GM21423 (cell line): ENCODE measurements at regions not wholly inside any gene's neighbourhood (a gene's known extent, or its start where the extent isn't known, plus 50 kb on each side); places are given as distances from the start of the nearest gene placed in this dataset.
"Not testable (repeated sequence)": the region's sequence is repeated elsewhere in the genome, so short reads cannot be mapped to it uniquely, and the experiment has no call there.

Experiments used
- ATAC-seq: cut with Tn5 transposase; IDR thresholded peaks from one replicate; pipeline ENCODE4 v1.9.1; 2021; ENCODE audit warnings: mild to moderate bottlenecking, moderate library complexity; ENCODE audit not compliant: unreplicated experiment

DNA sequence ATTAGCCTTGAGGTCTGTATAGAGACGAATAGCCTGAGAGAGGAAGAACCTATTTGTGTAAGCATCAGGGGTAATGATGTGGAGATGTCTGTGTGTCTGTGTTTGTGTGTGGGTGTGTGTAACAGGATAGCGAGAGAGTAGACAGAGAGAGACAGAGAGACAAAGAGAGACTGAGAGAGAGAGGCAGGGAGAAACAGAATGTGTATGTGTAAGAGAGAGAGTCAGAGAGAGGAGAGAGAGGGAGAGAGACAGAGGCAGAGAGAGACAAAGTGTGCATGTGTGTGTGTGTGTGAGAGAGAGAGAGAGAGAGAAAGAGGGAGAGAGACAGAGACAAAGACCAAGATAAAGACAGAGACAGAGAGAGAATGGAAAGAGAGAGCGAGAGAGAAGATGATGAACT is 396.1 kb downstream of the PAX1 start:
- ATAC-seq: no peak

- ATAC-seq: no peak
Measured at GRCh38 chr20:22100686-22101085, 395.2 kb downstream of the PAX1 start.

- no peak for ATAC-seq
Measured at GRCh38 chr20:22099348-22099747, 393.9 kb downstream of the PAX1 start.

DNA sequence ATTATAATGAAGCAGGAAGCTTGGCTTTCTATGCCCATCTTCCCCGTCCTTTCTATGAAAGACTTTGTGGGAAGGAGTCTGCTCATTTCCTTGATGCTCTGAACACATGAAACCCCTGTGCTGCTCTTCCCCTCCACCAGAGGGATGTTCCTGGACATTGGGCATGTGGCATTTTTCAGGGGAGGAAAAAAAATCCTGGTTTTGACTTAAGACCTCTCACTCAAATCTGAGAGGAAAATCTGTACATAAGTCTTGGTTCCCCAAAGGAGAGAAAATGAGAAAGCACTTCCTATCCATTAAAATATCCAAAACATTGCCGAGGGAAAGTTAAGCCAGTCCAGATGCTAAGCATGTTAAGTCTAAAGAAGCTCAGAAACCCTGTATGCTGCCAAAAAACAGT is 393.0 kb downstream of the PAX1 start:
- ATAC-seq: no peak

DNA sequence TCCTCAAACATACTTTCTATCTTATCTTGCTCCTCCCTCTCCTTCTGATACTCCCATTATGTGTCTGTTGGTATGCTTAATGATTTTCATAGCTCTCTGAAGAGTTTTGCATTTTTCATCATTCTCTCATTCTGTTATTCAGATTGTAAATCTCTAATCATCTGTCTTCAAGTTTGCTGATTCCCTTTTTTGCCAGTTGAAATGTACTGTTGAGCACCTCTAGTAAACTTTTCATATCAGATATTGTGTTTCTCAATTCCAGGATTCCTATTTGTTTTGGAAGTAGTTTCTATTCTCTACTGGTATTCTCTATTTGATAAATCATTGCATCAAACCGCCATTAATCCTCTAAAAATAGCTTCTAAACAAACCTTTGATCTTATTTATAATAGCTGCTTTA is 387.7 kb downstream of the PAX1 start:
- ATAC-seq: no peak

- no peak for ATAC-seq
Measured at GRCh38 chr20:22088882-22089281, 383.4 kb downstream of the PAX1 start.

- ATAC-seq: no peak
Measured at GRCh38 chr20:22080985-22081384, 375.5 kb downstream of the PAX1 start.

GRCh38 chr20:22074635-22075034 is 369.2 kb downstream of the PAX1 start:
- ATAC-seq: no peak

- no peak for ATAC-seq
Measured at GRCh38 chr20:22071841-22072240, 366.4 kb downstream of the PAX1 start.

GRCh38 chr20:22070610-22071058 is 365.2 kb downstream of the PAX1 start:
- ATAC-seq: no peak

DNA sequence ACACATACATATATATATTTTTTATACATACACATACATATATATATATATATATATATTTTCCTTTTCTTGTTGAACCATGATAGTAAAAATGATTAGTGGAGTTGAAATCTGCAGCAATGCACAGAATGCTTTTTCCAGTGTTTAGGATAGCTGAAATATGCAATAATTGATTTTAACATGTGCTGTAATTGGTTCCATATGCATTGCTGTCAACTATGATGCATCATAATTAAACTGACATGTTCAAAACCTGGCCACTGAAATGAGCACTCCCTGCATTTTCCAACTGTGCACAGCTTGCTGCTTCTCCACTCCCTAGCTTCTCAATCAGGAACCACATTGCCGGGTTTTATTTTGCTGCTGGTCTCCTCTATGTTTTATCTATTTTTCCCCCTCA is 358.3 kb downstream of the PAX1 start:
- ATAC-seq: no peak

DNA sequence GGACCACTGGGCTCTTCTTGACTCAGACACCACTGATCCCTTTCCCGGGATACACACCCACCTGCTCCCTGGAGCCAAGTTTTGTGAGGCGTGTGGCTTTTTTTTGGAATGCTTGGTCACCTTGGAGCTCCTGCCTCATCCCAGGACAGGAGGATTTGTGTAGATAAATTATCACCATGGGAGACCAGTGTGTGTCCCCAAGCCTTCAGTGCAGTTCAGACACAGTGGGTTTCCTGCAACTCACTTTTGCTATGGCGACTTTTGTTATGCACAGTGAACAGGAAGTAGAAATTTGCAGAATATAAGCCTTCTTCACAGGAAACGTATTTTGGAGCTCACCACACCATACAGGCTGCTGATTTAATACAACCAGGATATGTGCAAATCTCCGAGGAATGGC is 357.4 kb downstream of the PAX1 start:
- no peak for ATAC-seq

- no peak for ATAC-seq
Measured at GRCh38 chr20:22060610-22061009, 355.1 kb downstream of the PAX1 start.

DNA sequence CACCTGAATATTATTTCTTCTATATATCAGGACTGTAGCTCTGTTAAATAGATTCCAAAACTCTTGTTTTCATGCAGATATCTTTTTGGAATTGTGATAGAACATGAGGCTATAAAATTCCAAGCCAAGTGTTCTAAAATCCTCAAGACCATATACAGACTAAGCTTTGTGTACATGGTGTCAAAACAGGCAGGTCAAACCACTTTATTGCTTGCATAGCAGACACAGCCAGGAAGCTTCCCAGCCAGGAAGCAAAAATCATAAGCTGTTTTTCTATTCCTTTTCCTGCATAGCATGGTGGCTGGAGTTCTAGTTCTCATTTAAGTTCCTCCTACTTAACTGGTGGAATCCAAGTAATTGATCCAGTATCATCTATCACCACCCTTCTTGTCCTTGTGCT is 353.3 kb downstream of the PAX1 start:
- no peak for ATAC-seq

DNA sequence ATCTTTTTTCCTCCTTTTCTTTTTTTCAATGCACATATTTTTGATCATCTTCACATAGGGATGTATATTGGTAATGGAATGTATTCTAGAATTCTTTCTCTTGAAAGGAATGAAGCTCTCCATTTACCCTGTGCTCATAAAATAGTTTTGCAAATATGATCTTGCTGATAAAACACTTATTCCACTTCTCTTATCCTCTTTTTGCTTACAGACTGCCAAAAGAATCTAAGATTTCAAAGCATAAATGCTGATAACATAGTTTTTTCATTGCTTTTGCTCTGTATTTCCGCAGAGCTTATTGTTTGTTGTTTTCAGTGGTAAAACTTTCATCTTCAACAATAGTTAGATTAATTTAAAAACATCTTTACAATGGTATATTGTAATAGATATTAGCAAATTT is 350.5 kb downstream of the PAX1 start:
- ATAC-seq: no peak

GRCh38 chr20:22052025-22052650 is 346.7 kb downstream of the PAX1 start:
- ATAC-seq: no peak

- ATAC-seq: not testable (repeated sequence)
Measured at GRCh38 chr20:22045956-22046507, 340.6 kb downstream of the PAX1 start.

DNA sequence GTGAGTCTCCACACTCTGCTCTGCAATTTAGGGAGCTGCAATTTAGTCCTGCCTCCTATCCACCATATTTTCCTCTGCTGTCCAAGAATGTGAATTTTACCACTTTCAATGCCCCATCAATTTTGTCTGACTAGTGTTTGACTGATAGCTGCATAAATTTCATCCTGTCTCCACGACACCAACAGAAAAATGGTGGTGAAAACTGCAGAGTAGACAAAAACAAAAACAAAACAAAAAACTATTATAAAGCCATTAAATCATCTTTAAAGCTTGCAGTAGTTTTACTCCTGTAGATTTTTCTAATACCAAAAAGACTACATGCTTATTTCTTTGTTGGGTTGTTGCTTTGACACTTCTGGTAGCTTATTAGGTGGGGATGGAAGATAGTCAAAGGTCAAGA is 322.0 kb downstream of the PAX1 start:
- ATAC-seq: no peak

DNA sequence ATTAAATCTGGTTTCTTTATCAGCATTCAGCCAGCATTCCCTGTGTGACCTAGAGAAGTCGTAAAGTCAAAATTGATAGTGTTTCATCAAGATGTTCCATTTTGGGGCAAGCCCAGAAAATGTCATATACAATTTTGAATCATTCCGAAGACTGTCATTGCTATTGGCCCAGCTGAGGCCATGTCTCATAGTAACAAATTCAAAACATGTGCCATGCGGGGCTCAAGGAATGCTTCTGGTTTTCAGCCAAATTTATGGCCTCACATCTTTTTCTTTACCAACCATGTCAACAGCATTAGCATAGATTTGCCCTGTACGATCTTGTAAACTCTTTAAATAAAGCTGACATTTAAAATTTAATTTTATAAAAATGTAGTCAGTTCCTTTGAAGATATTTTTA is 314.7 kb downstream of the PAX1 start:
- ATAC-seq: no peak

- no peak for ATAC-seq
Measured at GRCh38 chr20:22008456-22008855, 303.0 kb downstream of the PAX1 start.

GRCh38 chr20:22006306-22006705 is 300.8 kb downstream of the PAX1 start:
- ATAC-seq: no peak

DNA sequence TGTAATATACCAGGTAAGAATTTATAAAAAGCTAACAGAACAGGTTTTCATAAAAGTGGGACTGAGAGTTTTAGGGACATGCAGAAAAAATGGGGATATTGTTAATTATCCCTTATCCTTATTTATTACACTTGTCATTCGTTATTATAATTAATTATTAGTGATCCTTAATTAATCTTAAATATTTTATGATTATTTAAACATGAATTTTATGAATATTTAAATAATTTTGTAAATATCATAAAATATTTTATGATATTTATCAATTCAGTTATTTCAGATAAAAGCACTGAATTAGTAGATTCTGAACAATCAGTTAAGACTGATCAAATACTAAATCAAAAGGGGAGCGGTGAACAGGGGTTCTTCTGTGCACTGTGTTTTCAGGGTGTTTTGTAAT is 300.1 kb downstream of the PAX1 start:
- ATAC-seq: no peak

DNA sequence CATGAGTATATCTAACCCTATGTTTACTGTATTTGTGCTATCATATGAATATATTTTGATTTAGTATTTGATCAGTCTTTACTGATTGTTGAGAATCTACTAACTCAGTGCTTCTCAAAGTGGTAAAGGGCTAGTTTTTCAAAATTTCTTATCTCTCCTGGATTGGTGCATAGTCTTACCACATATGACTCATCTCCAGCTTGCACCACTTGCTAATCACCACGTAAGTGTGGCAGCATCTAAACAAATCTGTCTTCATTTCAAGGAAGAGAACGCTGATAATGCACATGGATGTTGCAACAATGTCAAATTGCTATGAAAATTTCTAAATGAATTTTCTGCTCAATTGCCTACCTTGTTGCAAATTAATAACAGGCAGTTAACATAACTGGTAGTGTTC is 299.5 kb downstream of the PAX1 start:
- no peak for ATAC-seq
